GM10248 (cell line): ENCODE measurements at regions not wholly inside any gene's neighbourhood (a gene's known extent, or its start where the extent isn't known, plus 50 kb on each side); places are given as distances from the start of the nearest gene placed in this dataset.
"Not testable (repeated sequence)": the region's sequence is repeated elsewhere in the genome, so short reads cannot be mapped to it uniquely, and the experiment has no call there.

Experiments used
- CTCF ChIA-PET: fragments of 300-600 bp; sonication (Branson Sonifier 250); formaldehyde crosslinking; extraction: SDS; loops from one replicate; lab custom pipeline; 2021; ENCODE audit warnings: antibody characterized with exemption; lab: Yijun Ruan, JAX
- POLR2A ChIA-PET: fragments of 350-650 bp; sonication (Branson Sonifier 250); formaldehyde crosslinking; extraction: SDS; loops from one replicate; lab custom pipeline; 2020; ENCODE audit warnings: antibody characterized with exemption; lab: Yijun Ruan, JAX
- DNase-seq: peaks from one replicate; pipeline ENCODE4 v3.0.0; 2012; ENCODE audit errors: extremely low spot score
- CTCF ChIP-seq: IDR thresholded peaks from 2 replicates; pipeline ENCODE4 v1.5.1; 2012; ENCODE audit warnings: mild to moderate bottlenecking, low read depth; ENCODE audit errors: extremely low read depth, missing control alignments, control extremely low read depth

DNA sequence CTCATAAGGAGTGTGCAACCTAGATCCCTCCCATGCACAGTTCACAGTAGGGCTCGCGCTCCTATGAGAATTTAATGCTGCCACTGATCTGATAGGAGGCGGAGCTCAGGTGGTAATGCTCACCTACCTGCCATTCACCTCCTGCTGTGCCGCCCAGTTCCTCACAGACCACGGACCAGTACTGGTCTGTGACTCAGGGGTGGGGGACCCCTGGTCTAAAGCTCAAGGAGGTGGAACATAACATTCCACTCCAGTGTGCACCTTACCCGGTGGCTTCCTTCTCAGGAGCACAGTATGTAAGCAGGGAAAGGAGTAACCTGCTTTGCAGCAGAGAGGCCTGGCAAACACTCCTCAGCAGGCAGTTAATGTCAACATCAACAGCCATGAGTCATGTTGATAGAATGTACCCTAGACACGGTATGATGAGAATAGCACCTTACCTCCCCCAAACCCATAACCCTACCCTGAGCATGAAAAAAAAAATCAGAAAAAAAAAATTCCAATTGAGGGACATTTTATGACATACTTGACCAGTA lies 273.5 kb downstream of the FGFR2 start:
- TF ChIP-seq CTCF: no peak
- DNase-seq: no peak
- ChIA-PET CTCF (no interaction called here), POLR2A (no interaction called here)

DNA sequence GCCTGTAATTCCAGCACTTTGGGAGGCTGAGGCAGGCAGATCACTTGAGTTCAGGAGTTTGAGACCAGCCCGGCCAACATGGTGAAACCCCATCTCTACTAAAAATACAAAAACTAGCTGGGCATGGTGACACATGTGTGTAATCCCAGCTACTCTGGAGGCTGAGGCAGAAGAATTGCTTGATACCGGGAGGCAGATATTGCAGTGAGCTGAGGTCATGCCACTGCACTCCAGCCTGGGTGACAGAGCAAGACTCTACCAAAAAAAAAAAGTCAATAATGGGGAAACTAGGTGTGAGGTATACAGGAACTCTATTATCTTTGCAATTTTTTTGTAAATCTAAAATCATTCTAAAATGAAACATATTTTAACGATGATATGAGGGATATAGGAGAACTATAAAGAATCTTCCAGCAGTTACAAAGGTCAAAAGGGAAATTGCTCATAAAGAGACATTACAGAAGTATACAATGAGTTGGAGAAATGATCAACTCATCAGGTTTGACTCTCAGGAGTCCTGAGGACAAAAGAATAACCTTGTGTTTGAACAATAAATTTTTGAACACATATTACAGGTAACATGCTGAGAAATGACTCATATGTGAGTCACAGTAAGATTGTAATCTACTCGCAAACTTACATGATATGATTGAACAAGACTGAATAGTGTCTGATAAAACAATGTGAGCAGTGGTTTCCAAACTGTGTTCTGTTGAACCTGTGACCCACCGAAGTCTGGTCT lies 272.6 kb downstream of the FGFR2 start:
- POLR2A ChIA-PET: no interaction called here
- TF ChIP-seq CTCF: no peak
- CTCF ChIA-PET: no interaction called here
- no peak for DNase-seq

DNA sequence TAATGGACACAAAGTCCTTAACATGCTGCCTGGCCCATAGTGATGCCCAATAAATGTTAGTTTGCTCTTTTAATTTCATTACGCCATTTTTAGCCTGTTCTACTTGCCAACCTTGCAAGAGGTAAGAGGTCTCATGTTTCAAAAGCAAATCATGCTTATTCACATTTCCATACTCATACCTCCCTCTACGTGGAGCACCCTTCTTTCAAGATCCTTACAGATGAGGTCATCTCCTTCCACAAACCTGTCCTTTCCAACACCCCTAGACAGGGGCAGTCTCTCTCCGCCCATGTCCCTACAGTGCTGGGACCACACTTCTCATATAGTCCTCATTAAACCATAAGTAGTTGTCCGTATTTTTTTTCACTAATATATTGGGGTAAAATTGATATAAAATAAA lies 271.3 kb downstream of the FGFR2 start:
- ChIA-PET POLR2A (no interaction called here), CTCF (no interaction called here)
- DNase-seq: no peak
- TF ChIP-seq CTCF: no peak

- CTCF ChIA-PET: interaction anchor here (1.8 kb wide), 1 partner anchor 11 kb away, joined by 3 read pairs; no protein-coding TSS in a partner anchor
- POLR2A ChIA-PET: no interaction called here
- TF ChIP-seq CTCF: no peak
- no peak for DNase-seq
Observed at GRCh38 chr10:121327727-121328126, 270.5 kb downstream of the FGFR2 start.

- DNase-seq, POLR2A ChIA-PET: not testable (repeated sequence)
- CTCF ChIA-PET: interaction anchor here (1.8 kb wide), 1 partner anchor 10 kb away, joined by 3 read pairs; no protein-coding TSS in a partner anchor
Observed at GRCh38 chr10:121329631-121330030, 268.6 kb downstream of the FGFR2 start.

- no peak for TF ChIP-seq CTCF
- DNase-seq: no peak
- POLR2A ChIA-PET: no interaction called here
- CTCF ChIA-PET: no interaction called here
Observed at GRCh38 chr10:121330563-121330962, 267.7 kb downstream of the FGFR2 start.

DNA sequence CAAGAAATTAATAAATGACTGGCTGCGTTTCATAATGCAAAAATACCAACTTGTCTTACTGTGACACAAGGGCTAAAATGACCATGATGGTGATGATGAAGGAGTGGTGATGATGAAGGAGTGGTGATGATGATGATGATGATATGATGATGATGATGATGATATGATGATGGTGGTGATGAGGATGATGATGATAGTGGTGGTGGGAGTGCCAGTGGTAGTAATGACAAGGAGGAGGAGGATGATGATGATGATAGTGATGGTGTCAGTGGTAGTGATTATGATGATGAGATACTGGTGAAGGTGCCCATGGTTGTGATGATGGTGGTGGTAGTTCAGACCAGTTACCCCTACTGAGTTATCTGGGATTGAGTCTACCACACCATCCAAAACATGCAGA lies 265.9 kb downstream of the FGFR2 start:
- ChIA-PET CTCF (no interaction called here), POLR2A (no interaction called here)
- DNase-seq: no peak
- no peak for TF ChIP-seq CTCF
